ENCODE measurements at regions not wholly inside any gene's neighbourhood (a gene's known extent, or its start where the extent isn't known, plus 50 kb on each side); places are given as distances from the start of the nearest gene placed in this dataset.
"Not testable (repeated sequence)": the region's sequence is repeated elsewhere in the genome, so short reads cannot be mapped to it uniquely, and the experiment has no call there.

DNA sequence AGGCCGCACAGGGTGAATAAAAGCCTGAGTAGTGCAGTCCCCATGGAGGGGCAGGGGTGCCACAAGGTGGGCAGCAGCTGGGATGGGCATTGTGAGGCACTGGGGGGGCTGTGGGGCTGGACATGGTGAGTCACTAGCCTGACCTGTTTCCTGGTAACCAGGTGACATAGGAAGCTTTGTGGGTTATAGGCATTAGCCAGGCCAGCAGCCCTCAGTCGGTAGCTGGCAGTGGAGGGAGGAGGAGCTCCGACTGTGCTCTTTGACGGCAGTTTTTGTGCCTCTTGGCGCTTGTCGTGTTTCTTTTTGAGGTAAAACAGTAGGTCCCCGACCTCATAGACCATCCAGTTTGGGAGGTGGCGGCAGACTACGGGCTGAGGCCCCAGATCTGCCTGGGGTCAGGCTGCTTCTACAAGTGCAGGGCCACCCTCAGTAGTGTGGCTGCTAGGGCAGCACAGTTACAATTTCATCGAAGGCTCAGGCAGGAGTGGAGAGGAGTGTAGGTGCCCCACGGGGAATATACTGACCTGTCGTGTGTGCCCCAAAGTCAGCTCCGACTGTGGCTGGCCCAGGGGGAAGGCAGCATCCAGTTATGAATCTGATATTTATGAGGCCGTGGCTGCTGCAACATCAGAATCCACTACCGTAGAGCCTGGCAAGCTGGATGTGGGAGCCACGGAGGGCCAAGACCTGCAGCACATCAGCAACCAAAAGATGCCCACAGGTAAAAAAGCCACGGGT is 107.7 kb downstream of the CRYBB2 start:
- BruUV-seq (replicated peaks), result no TSS peak
- POLR2A ChIA-PET (ENCODE audit: unreplicated experiment), result no interaction called here
- H3K79me2 ChIP-seq (ENCODE audit: low read length), result no peaks in the 10 kb centered on the region

DNA sequence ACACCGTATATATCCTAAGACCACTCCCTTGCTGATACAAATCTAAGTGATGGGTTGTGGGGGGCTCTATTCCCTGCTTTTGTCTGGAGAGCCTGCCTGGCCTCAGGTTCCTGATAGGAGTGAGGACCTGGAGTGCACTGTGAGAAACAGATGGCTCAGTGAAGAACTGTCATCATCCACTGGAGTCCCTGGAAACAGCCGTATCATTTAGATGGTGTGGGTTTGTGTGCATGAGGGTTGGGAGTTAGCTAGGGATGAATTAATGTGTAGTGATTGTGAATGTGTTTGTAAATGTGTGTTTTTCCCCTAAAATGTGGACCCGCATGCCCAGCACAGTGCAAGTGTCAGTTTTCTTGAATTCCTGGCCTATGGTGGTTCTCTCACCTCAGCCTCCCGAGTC is 111.6 kb downstream of the CRYBB2 start:
- H2AFZ ChIP-seq (ENCODE audit: low read length), result no peak overlapping the region
- BruUV-seq (replicated peaks), result no TSS peak
- H3K9me2 ChIP-seq (replicated peaks; ENCODE audit: low read length), result no peaks in the 10 kb centered on the region
- no peaks in the 10 kb centered on the region for H3K36me3 ChIP-seq (ENCODE audit: low read depth, low read length)
- no peak overlapping the region for H3K27ac ChIP-seq (ENCODE audit: low read length)
- ChIA-PET CTCF (no interaction called here), POLR2A (ENCODE audit: unreplicated experiment) (no interaction called here)
- no peaks in the 10 kb centered on the region for H4K20me1 ChIP-seq (ENCODE audit: low read length)
- no peaks in the 10 kb centered on the region for H3K79me2 ChIP-seq (ENCODE audit: low read length)
- no peaks in the 10 kb centered on the region for H3K4me1 ChIP-seq (ENCODE audit: insufficient read depth, low read length)
- H3K27me3 ChIP-seq (ENCODE audit: low read length), result no peaks in the 10 kb centered on the region
- no peak overlapping the region for H3K9ac ChIP-seq (ENCODE audit: low read length)
- TF ChIP-seq, protein P1, sequence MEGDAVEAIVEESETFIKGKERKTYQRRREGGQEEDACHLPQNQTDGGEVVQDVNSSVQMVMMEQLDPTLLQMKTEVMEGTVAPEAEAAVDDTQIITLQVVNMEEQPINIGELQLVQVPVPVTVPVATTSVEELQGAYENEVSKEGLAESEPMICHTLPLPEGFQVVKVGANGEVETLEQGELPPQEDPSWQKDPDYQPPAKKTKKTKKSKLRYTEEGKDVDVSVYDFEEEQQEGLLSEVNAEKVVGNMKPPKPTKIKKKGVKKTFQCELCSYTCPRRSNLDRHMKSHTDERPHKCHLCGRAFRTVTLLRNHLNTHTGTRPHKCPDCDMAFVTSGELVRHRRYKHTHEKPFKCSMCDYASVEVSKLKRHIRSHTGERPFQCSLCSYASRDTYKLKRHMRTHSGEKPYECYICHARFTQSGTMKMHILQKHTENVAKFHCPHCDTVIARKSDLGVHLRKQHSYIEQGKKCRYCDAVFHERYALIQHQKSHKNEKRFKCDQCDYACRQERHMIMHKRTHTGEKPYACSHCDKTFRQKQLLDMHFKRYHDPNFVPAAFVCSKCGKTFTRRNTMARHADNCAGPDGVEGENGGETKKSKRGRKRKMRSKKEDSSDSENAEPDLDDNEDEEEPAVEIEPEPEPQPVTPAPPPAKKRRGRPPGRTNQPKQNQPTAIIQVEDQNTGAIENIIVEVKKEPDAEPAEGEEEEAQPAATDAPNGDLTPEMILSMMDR (conservative IDR thresholded peaks at IDR 0.05; ENCODE audit: low read depth, low read length), result no peak
- TF ChIP-seq EZH2 (IDR thresholded peaks at IDR 0.05; ENCODE audit: low read length, unreplicated experiment) (no peak), EZH2phosphoT487 (IDR thresholded peaks at IDR 0.05; ENCODE audit: borderline replicate concordance, low read length) (no peak)
- H3K4me2 ChIP-seq (ENCODE audit: low read length), result no peak overlapping the region
- no peaks in the 10 kb centered on the region for H3K9me3 ChIP-seq (ENCODE audit: low read length)
- ATAC-seq (no peak), DNase-seq (no peak)
- no peaks in the 10 kb centered on the region for H3F3A ChIP-seq (ENCODE audit: low read length, unreplicated experiment)
- no peak overlapping the region for H3K4me3 ChIP-seq (ENCODE audit: low read length)
- intact Hi-C loops (cut with micrococcal nuclease), result no loop called here

More for the DNA sequence above, 107.7 kb downstream of the CRYBB2 start:
- no peaks in the 10 kb centered on the region for H3F3A ChIP-seq (ENCODE audit: low read length, unreplicated experiment)
- H4K20me1 ChIP-seq (ENCODE audit: low read length), result no peaks in the 10 kb centered on the region
- no peak overlapping the region for H3K9ac ChIP-seq (ENCODE audit: low read length)
- H3K4me2 ChIP-seq (ENCODE audit: low read length), result no peak overlapping the region
- H3K4me1 ChIP-seq (ENCODE audit: insufficient read depth, low read length), result no peaks in the 10 kb centered on the region
- no peak for ATAC-seq
- H3K27me3 ChIP-seq (ENCODE audit: low read length), result no peaks in the 10 kb centered on the region
- intact Hi-C loops (cut with micrococcal nuclease), result no loop called here
- no peak overlapping the region for H2AFZ ChIP-seq (ENCODE audit: low read length)
- no peak overlapping the region for H3K27ac ChIP-seq (ENCODE audit: low read length)
- H3K9me2 ChIP-seq (replicated peaks; ENCODE audit: low read length), result no peaks in the 10 kb centered on the region
- TF ChIP-seq EZH2 (IDR thresholded peaks at IDR 0.05; ENCODE audit: low read length, unreplicated experiment), result no peak
- no peak for TF ChIP-seq EZH2phosphoT487 (IDR thresholded peaks at IDR 0.05; ENCODE audit: borderline replicate concordance, low read length)
- no peaks in the 10 kb centered on the region for H3K36me3 ChIP-seq (ENCODE audit: low read depth, low read length)
- H3K4me3 ChIP-seq (ENCODE audit: low read length), result no peak overlapping the region
- H3K9me3 ChIP-seq (ENCODE audit: low read length), result no peaks in the 10 kb centered on the region
- no peak for DNase-seq
- CTCF ChIA-PET, result no interaction called here

DNA sequence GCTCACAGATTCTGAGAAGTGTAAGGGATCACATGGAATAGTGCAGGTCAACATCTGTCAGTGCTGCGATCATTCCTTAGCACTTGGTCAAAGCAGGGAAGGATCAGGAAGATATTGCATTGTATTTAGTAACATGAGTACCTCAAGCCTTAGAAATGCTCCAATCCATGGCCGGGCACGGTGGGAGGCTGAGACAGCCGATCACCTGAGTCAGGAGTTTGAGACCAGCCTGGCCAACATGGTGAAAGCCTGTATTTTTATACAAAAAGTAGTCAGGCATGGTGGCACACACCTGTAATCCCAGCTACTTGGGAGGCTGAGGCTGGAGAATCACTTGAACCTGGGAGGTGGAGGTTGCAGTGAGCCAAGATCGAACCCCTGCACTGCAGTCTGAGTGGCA is 112.5 kb downstream of the CRYBB2 start:
- H3K79me2 ChIP-seq (ENCODE audit: low read length); H3K4me2 ChIP-seq (ENCODE audit: low read length); H4K20me1 ChIP-seq (ENCODE audit: low read length); H3K9me3 ChIP-seq (ENCODE audit: low read length); H3K4me3 ChIP-seq (ENCODE audit: low read length); H3K36me3 ChIP-seq (ENCODE audit: low read depth, low read length); DNase-seq; H3F3A ChIP-seq (ENCODE audit: low read length, unreplicated experiment); CTCF ChIA-PET; H3K4me1 ChIP-seq (ENCODE audit: insufficient read depth, low read length); H3K27ac ChIP-seq (ENCODE audit: low read length); BruUV-seq (replicated peaks); intact Hi-C loops (cut with micrococcal nuclease); POLR2A ChIA-PET (ENCODE audit: unreplicated experiment); H2AFZ ChIP-seq (ENCODE audit: low read length); H3K9me2 ChIP-seq (replicated peaks; ENCODE audit: low read length); ATAC-seq; H3K27me3 ChIP-seq (ENCODE audit: low read length); H3K9ac ChIP-seq (ENCODE audit: low read length): not testable (repeated sequence)

DNA sequence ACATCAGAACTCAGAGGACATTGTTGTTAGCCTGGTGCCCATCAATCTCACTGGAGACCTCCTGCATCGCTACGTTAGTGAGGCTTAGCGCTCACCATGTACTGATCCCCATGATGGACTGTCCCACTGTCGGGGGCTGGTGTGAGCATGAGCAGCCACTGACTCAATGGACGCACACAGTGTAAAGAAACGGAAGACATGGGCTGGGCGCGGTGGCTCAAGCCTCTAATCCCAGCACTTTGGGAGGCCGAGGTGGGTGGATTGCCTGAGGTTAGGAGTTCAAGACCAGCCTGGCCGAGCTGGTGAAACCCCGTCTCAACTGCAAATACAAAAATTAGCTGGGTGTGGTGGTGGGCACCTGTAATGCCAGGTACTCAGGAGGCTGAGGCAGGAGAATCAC is 112.9 kb downstream of the CRYBB2 start:
- TF ChIP-seq, protein P1 (conservative IDR thresholded peaks at IDR 0.05; ENCODE audit: low read depth, low read length), result no peak
- no peak for TF ChIP-seq EZH2 (IDR thresholded peaks at IDR 0.05; ENCODE audit: low read length, unreplicated experiment)
- TF ChIP-seq EZH2phosphoT487 (IDR thresholded peaks at IDR 0.05; ENCODE audit: borderline replicate concordance, low read length), result no peak

More for the DNA sequence above, 112.9 kb downstream of the CRYBB2 start:
- Histone ChIP-seq H3F3A (ENCODE audit: low read length, unreplicated experiment) (no peaks in the 10 kb centered on the region), H3K4me2 (ENCODE audit: low read length) (no peak overlapping the region), H3K4me3 (ENCODE audit: low read length) (no peak overlapping the region), H3K36me3 (ENCODE audit: low read depth, low read length) (no peaks in the 10 kb centered on the region), H3K9me2 (replicated peaks; ENCODE audit: low read length) (no peaks in the 10 kb centered on the region), H3K27ac (ENCODE audit: low read length) (no peak overlapping the region), H3K9ac (ENCODE audit: low read length) (no peak overlapping the region), H3K4me1 (ENCODE audit: insufficient read depth, low read length) (no peaks in the 10 kb centered on the region), H4K20me1 (ENCODE audit: low read length) (no peaks in the 10 kb centered on the region), H3K79me2 (ENCODE audit: low read length) (no peaks in the 10 kb centered on the region), H3K27me3 (ENCODE audit: low read length) (no peaks in the 10 kb centered on the region), H3K9me3 (ENCODE audit: low read length) (no peaks in the 10 kb centered on the region), H2AFZ (ENCODE audit: low read length) (no peak overlapping the region)
- no TSS peak for BruUV-seq (replicated peaks)
- ChIA-PET POLR2A (ENCODE audit: unreplicated experiment) (no interaction called here), CTCF (no interaction called here)
- intact Hi-C loops (cut with micrococcal nuclease), result no loop called here
- DNase-seq, result no peak
- ATAC-seq, result no peak

Measured in PC-3 (cell line).